ENCODE measurements at regions not wholly inside any gene's neighbourhood (a gene's known extent, or its start where the extent isn't known, plus 50 kb on each side); places are given as distances from the start of the nearest gene placed in this dataset.

DNA sequence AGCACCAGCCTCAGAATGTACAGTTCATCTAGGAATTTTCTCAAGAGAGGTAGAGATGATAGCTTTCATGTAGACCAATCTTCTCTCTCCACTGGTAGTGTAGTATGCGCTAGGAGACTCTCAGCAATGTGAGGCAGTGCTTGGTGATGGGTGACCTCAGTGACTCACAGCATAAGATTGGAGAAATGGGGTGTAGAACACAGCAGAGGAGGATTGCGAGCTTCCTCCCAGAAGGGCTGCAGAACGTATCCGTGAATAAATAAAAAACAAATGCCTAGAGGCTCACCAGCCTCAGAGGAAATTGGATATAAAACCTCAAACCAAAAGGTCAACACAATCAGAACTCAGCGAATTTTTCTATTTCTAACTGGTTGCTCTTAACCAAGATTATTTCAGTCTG, 182.9 kb upstream of the RXFP2 start:
- TF ChIP-seq, protein P1, sequence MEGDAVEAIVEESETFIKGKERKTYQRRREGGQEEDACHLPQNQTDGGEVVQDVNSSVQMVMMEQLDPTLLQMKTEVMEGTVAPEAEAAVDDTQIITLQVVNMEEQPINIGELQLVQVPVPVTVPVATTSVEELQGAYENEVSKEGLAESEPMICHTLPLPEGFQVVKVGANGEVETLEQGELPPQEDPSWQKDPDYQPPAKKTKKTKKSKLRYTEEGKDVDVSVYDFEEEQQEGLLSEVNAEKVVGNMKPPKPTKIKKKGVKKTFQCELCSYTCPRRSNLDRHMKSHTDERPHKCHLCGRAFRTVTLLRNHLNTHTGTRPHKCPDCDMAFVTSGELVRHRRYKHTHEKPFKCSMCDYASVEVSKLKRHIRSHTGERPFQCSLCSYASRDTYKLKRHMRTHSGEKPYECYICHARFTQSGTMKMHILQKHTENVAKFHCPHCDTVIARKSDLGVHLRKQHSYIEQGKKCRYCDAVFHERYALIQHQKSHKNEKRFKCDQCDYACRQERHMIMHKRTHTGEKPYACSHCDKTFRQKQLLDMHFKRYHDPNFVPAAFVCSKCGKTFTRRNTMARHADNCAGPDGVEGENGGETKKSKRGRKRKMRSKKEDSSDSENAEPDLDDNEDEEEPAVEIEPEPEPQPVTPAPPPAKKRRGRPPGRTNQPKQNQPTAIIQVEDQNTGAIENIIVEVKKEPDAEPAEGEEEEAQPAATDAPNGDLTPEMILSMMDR (conservative IDR thresholded peaks at IDR 0.05 in 1 of 2, IDR thresholded peaks at IDR 0.05 in 1 of 2; ENCODE audit: low read depth in 1 of 2, low read length in 2 of 2): no peak
- TF ChIP-seq EZH2 (IDR thresholded peaks at IDR 0.05; ENCODE audit: low read length, missing control alignments): no peak

All from fibroblast of lung (primary cell).